Esophagus muscularis mucosa (tissue), 4 donors: ENCODE measurements at regions not wholly inside any gene's neighbourhood (a gene's known extent, or its start where the extent isn't known, plus 50 kb on each side); places are given as distances from the start of the nearest gene placed in this dataset.

Source experiments
- DNase-seq: peaks from one replicate; pipeline ENCODE4 v3.0.0-alpha.2; 2017; ENCODE audit errors: extremely low spot score
- H3K27ac ChIP-seq, 4 donors: fragments of 200-600 bp; sonication (generic); replicated peaks in 1 of 4; 1 replicate in 3 of 4; 2 replicates in 1 of 4; pipeline ENCODE4 v1.5.1; 2016 to 2019; ENCODE audit warnings: mild to moderate bottlenecking in 1 of 4
- H3K27me3 ChIP-seq, 4 donors: fragments of 200-600 bp; sonication (generic); one replicate each; pipeline versions ENCODE4 v1.5.1 to v1.6.0; 2016 to 2019
- H3K36me3 ChIP-seq, 4 donors: fragments of 200-600 bp; sonication (generic); one replicate each; pipeline ENCODE4 v1.5.1; 2016 to 2019
- H3K4me1 ChIP-seq, 4 donors: fragments of 200-600 bp; sonication (generic); one replicate each; pipeline ENCODE4 v1.5.1; 2016 to 2019
- H3K4me3 ChIP-seq, 4 donors: fragments of 200-600 bp; sonication (generic); 1 replicate in 2 of 4; 2 replicates in 2 of 4; pipeline ENCODE4 v1.5.1; 2016 to 2019; ENCODE audit warnings: mild to moderate bottlenecking in 4 of 4, moderate library complexity in 1 of 4
- H3K9me3 ChIP-seq, 4 donors: fragments of 200-600 bp; sonication (generic); 1 replicate in 3 of 4; 2 replicates in 1 of 4; pipeline ENCODE4 v1.5.1; 2016 to 2019
- CTCF ChIP-seq, 3 experiments: fragments of 200-600 bp in 2 of 3; fragments of 450-650 bp in 1 of 3; sonication (generic) in 2 of 3; IDR thresholded peaks; one replicate each; pipeline ENCODE4 v1.5.1; 2017 to 2019; ENCODE audit warnings: antibody characterized with exemption in 3 of 3, mild to moderate bottlenecking in 2 of 3, moderate library complexity in 1 of 3
- EP300 ChIP-seq: sonication (generic); formaldehyde crosslinking; IDR thresholded peaks from one replicate; pipeline ENCODE4 v1.6.1; 2017; ENCODE audit warnings: antibody characterized with exemption
- POLR2A ChIP-seq: fragments of 450-650 bp; IDR thresholded peaks from one replicate; pipeline ENCODE4 v1.6.1; 2017; ENCODE audit warnings: antibody characterized with exemption, moderate library complexity, mild to moderate bottlenecking, low read depth
- POLR2AphosphoS5 ChIP-seq, 2 donors: sonication (generic); formaldehyde crosslinking; IDR thresholded peaks; one replicate each; pipeline ENCODE4 v1.6.1; 2017; ENCODE audit warnings: antibody characterized with exemption in 2 of 2
- WGBS: methylation state at CpG from one replicate; pipeline ENCODE4 v1.1.5; 2018; 5-methylcytosine and 5-hydroxymethylcytosine counted together
- intact Hi-C: fragments of 100-400 bp; cut with DNase I; formaldehyde crosslinking; loops from one replicate; pipeline ENCODE4 v1.15.1; 2023

DNA sequence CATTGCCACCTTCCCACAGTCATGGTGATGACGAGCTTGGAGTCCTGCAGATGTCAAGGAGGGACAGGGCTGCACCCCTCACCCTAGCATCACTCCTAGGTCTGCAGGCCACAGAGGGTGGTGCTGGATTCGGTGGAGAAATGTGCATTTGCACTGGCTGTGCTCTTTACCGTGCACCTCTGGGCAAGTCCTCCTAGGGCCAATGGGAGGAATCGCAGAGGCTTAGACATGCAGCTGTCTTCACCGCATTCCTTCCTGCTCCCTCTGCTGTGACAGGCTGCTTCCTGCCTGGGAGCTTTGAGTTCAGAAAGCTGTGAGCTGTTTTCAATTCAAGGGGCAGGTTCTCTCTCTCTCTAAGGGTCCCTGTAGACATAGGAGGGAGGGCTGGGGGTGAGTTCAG lies 85.1 kb downstream of the EDN3 start:
- no peak for TF ChIP-seq CTCF (IDR thresholded peaks at IDR 0.05)
- no peak for TF ChIP-seq EP300
- no peak for TF ChIP-seq POLR2AphosphoS5 (IDR thresholded peaks at IDR 0.05)
- TF ChIP-seq POLR2A = no peak
- Histone ChIP-seq H3K27me3 (peaks cover 0 to 65% (median 0%) of the 10 kb centered on the region in 4 donors), H3K9me3 (no peaks in the 10 kb centered on the region), H3K4me1 (no peaks in the 10 kb centered on the region), H3K36me3 (no peaks in the 10 kb centered on the region), H3K27ac (no peak overlapping the region), H3K4me3 (no peak overlapping the region)
- DNase-seq = no peak
- WGBS = 57% methylated on average over 4 of the region's 5 CpGs
- intact Hi-C loops = no loop called here

DNA sequence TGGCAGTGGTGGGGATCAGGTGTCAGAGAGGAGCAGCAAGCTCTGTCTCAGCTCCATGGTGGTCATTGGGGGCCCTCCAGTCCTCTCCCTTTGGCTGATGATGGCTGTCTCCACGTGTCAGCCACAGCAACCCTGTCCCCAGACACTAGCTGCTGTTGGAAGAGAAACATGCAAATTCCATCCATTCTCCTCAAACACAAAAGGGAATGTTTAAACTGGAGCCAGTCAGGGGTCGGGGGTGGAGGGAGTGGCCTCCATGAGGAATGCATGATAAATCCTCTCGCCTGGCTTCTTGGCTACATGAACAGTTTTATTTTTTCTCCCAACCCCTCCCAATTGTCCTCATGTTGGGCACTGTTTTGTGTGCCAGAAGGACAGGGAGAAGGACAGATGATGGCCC lies 86.4 kb downstream of the EDN3 start:
- no peak overlapping the region for H3K27ac ChIP-seq
- H3K4me3 ChIP-seq = no peak overlapping the region
- no peaks in the 10 kb centered on the region for H3K9me3 ChIP-seq
- no peak for DNase-seq
- intact Hi-C loops = no loop called here
- H3K36me3 ChIP-seq = no peaks in the 10 kb centered on the region
- no peaks in the 10 kb centered on the region for H3K4me1 ChIP-seq
- WGBS = 29% methylated on average over 3 of the region's 3 CpGs
- TF ChIP-seq POLR2AphosphoS5 (IDR thresholded peaks at IDR 0.05) (no peak), CTCF (IDR thresholded peaks at IDR 0.05) (no peak)
- H3K27me3 ChIP-seq = peaks cover 0 to 58% (median 0%) of the 10 kb centered on the region in 4 donors

DNA sequence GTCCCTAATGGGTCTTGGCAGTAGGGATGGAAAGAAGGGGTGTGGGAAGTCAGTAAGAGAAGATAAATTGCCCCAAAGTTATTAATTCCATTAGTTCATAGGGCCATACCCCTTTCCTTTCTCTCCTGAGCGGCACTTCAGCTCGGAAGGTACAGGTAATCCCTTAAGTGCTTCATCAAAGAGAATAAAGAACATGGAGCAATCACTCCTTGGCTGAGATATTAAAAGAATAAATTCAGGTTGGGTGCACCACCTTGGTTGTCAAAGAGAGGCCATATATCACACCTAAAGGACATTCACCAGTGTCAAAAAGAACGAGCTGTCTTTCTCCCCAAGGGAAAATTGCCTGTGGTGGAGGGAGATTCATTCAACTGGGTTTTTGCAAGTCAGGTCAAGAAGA lies 87.5 kb downstream of the EDN3 start:
- H3K4me3 ChIP-seq = no peak overlapping the region
- H3K4me1 ChIP-seq = no peaks in the 10 kb centered on the region
- no peaks in the 10 kb centered on the region for H3K9me3 ChIP-seq
- no peaks in the 10 kb centered on the region for H3K36me3 ChIP-seq
- TF ChIP-seq POLR2AphosphoS5 (IDR thresholded peaks at IDR 0.05) (no peak), POLR2A (no peak), CTCF (IDR thresholded peaks at IDR 0.05) (no peak), EP300 (no peak)
- peaks cover 0 to 49% (median 0%) of the 10 kb centered on the region in 4 donors for H3K27me3 ChIP-seq
- intact Hi-C loops = no loop called here
- DNase-seq = no peak
- H3K27ac ChIP-seq = no peak overlapping the region
- WGBS = 88% methylated on average over 3 of the region's 3 CpGs

GRCh38 chr20:59388402-59388801 lies 88.0 kb downstream of the EDN3 start:
- H3K4me3 ChIP-seq = no peak overlapping the region
- TF ChIP-seq POLR2A (no peak), EP300 (no peak), POLR2AphosphoS5 (IDR thresholded peaks at IDR 0.05) (no peak), CTCF (IDR thresholded peaks at IDR 0.05) (no peak)
- no peaks in the 10 kb centered on the region for H3K36me3 ChIP-seq
- 100% methylated on average over 1 of the region's 4 CpGs for WGBS
- H3K27me3 ChIP-seq = peaks cover 0 to 49% (median 0%) of the 10 kb centered on the region in 4 donors
- no peaks in the 10 kb centered on the region for H3K4me1 ChIP-seq
- DNase-seq = no peak
- no peak overlapping the region for H3K27ac ChIP-seq
- intact Hi-C loops = no loop called here
- H3K9me3 ChIP-seq = no peaks in the 10 kb centered on the region

DNA sequence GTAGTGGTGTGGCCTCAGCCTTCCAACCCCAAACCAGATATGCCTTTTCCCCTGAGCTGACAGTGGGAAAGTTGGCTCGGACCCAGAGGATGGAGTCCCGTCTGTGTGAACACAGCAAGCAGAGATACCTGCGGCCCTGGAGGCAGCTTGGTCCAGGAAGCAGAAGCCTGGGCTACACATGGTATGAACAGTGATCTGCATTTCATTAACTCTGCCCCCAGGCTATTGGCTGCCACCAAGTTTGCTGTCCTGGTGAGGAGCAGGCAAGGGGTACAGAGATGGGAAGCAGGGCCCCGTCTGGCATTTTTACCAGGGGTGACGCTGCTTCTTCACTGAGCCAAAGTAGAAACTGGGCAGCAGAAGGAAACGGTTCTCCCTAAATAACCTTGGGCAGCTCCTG lies 90.0 kb downstream of the EDN3 start:
- intact Hi-C loops = no loop called here
- no peaks in the 10 kb centered on the region for H3K36me3 ChIP-seq
- DNase-seq = no peak

More for the DNA sequence above, 90.0 kb downstream of the EDN3 start:
- no peaks in the 10 kb centered on the region for H3K4me1 ChIP-seq
- TF ChIP-seq EP300 (no peak), CTCF (IDR thresholded peaks at IDR 0.05) (no peak), POLR2AphosphoS5 (IDR thresholded peaks at IDR 0.05) (no peak), POLR2A (no peak)
- no peaks in the 10 kb centered on the region for H3K9me3 ChIP-seq
- no peak overlapping the region for H3K4me3 ChIP-seq
- no peak overlapping the region for H3K27ac ChIP-seq
- peaks cover 0 to 60% (median 0%) of the 10 kb centered on the region in 4 donors for H3K27me3 ChIP-seq
- 70% methylated on average over 4 of the region's 6 CpGs for WGBS
